Fibroblast of villous mesenchyme (primary cell): ENCODE measurements at regions not wholly inside any gene's neighbourhood (a gene's known extent, or its start where the extent isn't known, plus 50 kb on each side); places are given as distances from the start of the nearest gene placed in this dataset.

Source experiments
- DNase-seq: peaks from one replicate; pipeline ENCODE4 v3.0.0-alpha.2; 2010; ENCODE audit warnings: low read depth
- H3K4me3 ChIP-seq: 2 replicates; pipeline ENCODE4 v1.5.1; 2011; ENCODE audit warnings: low read depth, mild to moderate bottlenecking, low read length
- CTCF ChIP-seq: IDR thresholded peaks from 2 replicates; pipeline ENCODE4 v1.5.1; 2012; ENCODE audit warnings: low read depth, mild to moderate bottlenecking, low read length; ENCODE audit not compliant: insufficient read depth

- no peak overlapping the region for H3K4me3 ChIP-seq
- no peak for TF ChIP-seq CTCF
- DNase-seq = peak; percentile 69
These were observed 122.2 kb upstream of the MGMT start for GRCh38 chr10:129344731-129345355.

DNA sequence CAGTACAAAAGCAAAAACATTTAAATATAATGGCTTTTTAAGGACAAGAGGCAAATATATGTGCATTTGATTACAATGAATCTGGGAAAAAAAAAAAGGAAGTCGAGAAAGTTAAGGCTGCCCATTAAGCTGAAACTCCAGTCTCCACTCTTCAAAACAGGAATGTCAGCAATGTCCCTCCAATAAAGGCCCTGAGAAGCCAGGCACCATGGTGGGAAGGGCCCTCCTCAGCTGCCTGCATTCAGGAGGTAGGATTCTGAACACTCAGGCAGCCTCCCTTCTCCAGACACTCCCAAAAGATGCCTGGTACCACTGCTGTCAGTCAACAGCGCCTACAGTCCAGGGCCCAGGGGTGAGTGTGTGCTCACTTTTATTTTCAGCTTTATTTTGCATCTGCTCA, 121.3 kb upstream of the MGMT start:
- no peak overlapping the region for H3K4me3 ChIP-seq
- DNase-seq = no peak
- no peak for TF ChIP-seq CTCF

GRCh38 chr10:129350690-129351089, 116.4 kb upstream of the MGMT start:
- H3K4me3 ChIP-seq = no peak overlapping the region
- DNase-seq = no peak
- no peak for TF ChIP-seq CTCF

GRCh38 chr10:129353101-129353500, 113.9 kb upstream of the MGMT start:
- no peak for TF ChIP-seq CTCF
- H3K4me3 ChIP-seq = no peak overlapping the region
- DNase-seq = no peak

DNA sequence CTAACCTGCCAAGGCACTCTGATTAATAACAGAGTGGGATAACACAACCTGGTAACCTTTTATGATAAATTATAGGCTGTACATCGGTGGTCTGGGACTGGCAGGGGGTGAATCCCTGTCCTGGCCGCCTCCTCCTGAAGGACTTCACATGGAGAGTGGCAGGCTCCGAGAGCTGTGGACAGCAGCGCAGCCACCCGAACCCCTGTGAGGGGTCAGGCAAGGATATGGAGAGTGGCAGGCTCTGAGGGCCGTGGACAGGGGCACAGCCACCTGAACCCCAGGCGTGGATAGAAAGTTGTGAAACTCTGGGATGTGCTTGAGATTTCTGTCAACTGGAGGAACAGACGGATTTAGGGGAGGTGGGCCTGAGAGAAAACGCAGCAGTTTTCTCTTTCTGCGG, 107.0 kb upstream of the MGMT start:
- H3K4me3 ChIP-seq = no peak overlapping the region
- TF ChIP-seq CTCF = no peak
- DNase-seq = no peak

- DNase-seq = no peak
- TF ChIP-seq CTCF = no peak
These were observed 105.2 kb upstream of the MGMT start for GRCh38 chr10:129361676-129362376.

More at GRCh38 chr10:129361676-129362376, 105.2 kb upstream of the MGMT start:
- H3K4me3 ChIP-seq = no peak overlapping the region
